ENCODE measurements at regions not wholly inside any gene's neighbourhood (a gene's known extent, or its start where the extent isn't known, plus 50 kb on each side); places are given as distances from the start of the nearest gene placed in this dataset.

GRCh38 chr10:128959746-128960145, 507.3 kb upstream of the MGMT start:
- TF ChIP-seq POLR2A (IDR thresholded peaks at IDR 0.05; ENCODE audit: borderline replicate concordance, extremely low read depth, insufficient read depth, insufficient read length) (no peak), POLR2AphosphoS5 (IDR thresholded peaks at IDR 0.05; ENCODE audit: low read depth, low read length) (no peak), CTCF (IDR thresholded peaks at IDR 0.05 in 2 of 3, conservative IDR thresholded peaks at IDR 0.05 in 1 of 3; ENCODE audit: borderline replicate concordance in 1 of 3, insufficient read depth in 1 of 3, low read depth in 2 of 3, low read length in 2 of 3) (no peak), ZNF274 (IDR thresholded peaks at IDR 0.05; ENCODE audit: low read depth, low read length) (no peak)
